SK-N-MC (cell line): ENCODE measurements at regions not wholly inside any gene's neighbourhood (a gene's known extent, or its start where the extent isn't known, plus 50 kb on each side); places are given as distances from the start of the nearest gene placed in this dataset.

Source experiments
- DNase-seq: peaks from one replicate; pipeline ENCODE4 v3.0.0-alpha.2; 2011; ENCODE audit warnings: low read depth, low spot score
- H3K27ac ChIP-seq: fragments of 200-600 bp; sonication (generic); 2 replicates; pipeline ENCODE4 v1.5.1; 2016; ENCODE audit warnings: mixed run types
- H3K36me3 ChIP-seq: fragments of 200-600 bp; sonication (generic); 2 replicates; pipeline ENCODE4 v1.6.1; 2017; ENCODE audit warnings: antibody characterized with exemption, low read length, mixed read lengths; ENCODE audit not compliant: insufficient read depth
- H3K4me3 ChIP-seq: fragments of 200-600 bp; sonication (generic); 2 replicates; pipeline ENCODE4 v1.5.1; 2016
- H3K9ac ChIP-seq: fragments of 200-600 bp; sonication (generic); 2 replicates; pipeline ENCODE4 v1.8.0; 2017; ENCODE audit warnings: mixed run types, mixed read lengths; ENCODE audit not compliant: insufficient read length
- H3K9me3 ChIP-seq: fragments of 200-600 bp; sonication (generic); 2 replicates; pipeline ENCODE4 v1.6.1; 2017; ENCODE audit warnings: low read depth, mild to moderate bottlenecking, antibody characterized with exemption, low read length, moderate library complexity, mixed read lengths
- EZH2 ChIP-seq: fragments of 200-600 bp; sonication (generic); IDR thresholded peaks from one replicate; pipeline ENCODE4 v1.6.1; 2017; ENCODE audit warnings: antibody characterized with exemption
- FOXP2 ChIP-seq: optimal IDR thresholded peaks from 2 replicates; pipeline ENCODE3; 2011; ENCODE audit warnings: mild to moderate bottlenecking, moderate library complexity; ENCODE audit not compliant: insufficient read depth; ENCODE audit errors: extremely low read length, control extremely low read depth
- POLR2AphosphoS5 ChIP-seq: IDR thresholded peaks from 2 replicates; pipeline ENCODE4 v1.6.1; 2012; ENCODE audit warnings: mild to moderate bottlenecking, low read depth, low read length, borderline replicate concordance

- no peaks in the 10 kb centered on the region for H3K36me3 ChIP-seq
- no peak for TF ChIP-seq POLR2AphosphoS5
- no peak for TF ChIP-seq EZH2
- TF ChIP-seq FOXP2 = no peak
- no peak for DNase-seq
- no peak overlapping the region for H3K4me3 ChIP-seq
- H3K27ac ChIP-seq = no peak overlapping the region
- H3K9me3 ChIP-seq = no peaks in the 10 kb centered on the region
- no peak overlapping the region for H3K9ac ChIP-seq
Observed at GRCh38 chr2:238690511-238690910, 157.4 kb upstream of the TWIST2 start.

- TF ChIP-seq EZH2 = no peak
- no peak for TF ChIP-seq POLR2AphosphoS5
- no peak for TF ChIP-seq FOXP2
- no peaks in the 10 kb centered on the region for H3K36me3 ChIP-seq
- H3K9ac ChIP-seq = no peak overlapping the region
- no peak overlapping the region for H3K27ac ChIP-seq
- H3K9me3 ChIP-seq = no peaks in the 10 kb centered on the region
- DNase-seq = no peak
- H3K4me3 ChIP-seq = no peak overlapping the region
Observed at GRCh38 chr2:238691596-238692491, 156.0 kb upstream of the TWIST2 start.

- Histone ChIP-seq H3K9ac (no peak overlapping the region), H3K36me3 (no peaks in the 10 kb centered on the region), H3K4me3 (no peak overlapping the region), H3K27ac (no peak overlapping the region), H3K9me3 (no peaks in the 10 kb centered on the region)
- DNase-seq = no peak
- TF ChIP-seq FOXP2 = no peak
- no peak for TF ChIP-seq POLR2AphosphoS5
- TF ChIP-seq EZH2 = no peak
Observed at GRCh38 chr2:238692562-238692961, 155.3 kb upstream of the TWIST2 start.

DNA sequence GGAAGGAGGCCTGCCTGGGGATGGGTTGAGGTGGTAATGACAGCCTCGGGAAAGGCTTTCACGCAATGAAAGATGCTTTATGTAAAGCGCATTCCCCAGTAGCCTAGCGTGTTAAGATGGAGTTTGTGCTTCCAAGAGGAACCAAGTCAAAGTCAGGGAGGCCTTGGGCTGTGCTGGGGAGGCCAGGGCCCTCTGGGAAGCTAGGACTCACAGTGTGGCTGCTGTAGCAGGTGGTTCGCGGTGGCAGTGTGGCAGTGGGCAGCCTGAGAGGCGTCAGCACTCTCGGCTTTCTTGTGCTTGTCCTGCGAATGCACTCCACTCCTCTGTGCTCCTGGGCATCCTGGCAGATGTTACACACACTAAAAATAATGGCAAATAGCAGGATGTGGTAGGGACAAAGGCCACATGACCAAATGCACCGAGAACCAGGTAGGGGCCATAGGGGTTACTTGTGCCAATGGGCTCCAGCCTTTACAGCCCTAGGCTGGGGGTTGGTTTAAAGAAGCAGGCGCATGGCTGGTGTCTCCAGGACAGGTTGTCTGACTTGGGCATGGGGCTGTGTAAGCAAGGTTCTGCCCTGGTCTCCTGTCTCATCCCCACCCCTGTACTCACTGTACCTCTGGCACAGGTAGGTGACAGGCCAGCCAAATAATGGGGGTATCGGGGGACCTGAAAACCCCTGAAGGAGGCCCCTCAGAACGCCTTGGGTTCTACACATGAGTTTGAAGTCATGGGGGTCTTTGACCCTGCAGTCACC lies 154.4 kb upstream of the TWIST2 start:
- Histone ChIP-seq H3K4me3 (no peak overlapping the region), H3K36me3 (no peaks in the 10 kb centered on the region), H3K9me3 (no peaks in the 10 kb centered on the region), H3K9ac (no peak overlapping the region), H3K27ac (no peak overlapping the region)
- TF ChIP-seq POLR2AphosphoS5 (no peak), FOXP2 (no peak), EZH2 (no peak)
- DNase-seq = no peak

DNA sequence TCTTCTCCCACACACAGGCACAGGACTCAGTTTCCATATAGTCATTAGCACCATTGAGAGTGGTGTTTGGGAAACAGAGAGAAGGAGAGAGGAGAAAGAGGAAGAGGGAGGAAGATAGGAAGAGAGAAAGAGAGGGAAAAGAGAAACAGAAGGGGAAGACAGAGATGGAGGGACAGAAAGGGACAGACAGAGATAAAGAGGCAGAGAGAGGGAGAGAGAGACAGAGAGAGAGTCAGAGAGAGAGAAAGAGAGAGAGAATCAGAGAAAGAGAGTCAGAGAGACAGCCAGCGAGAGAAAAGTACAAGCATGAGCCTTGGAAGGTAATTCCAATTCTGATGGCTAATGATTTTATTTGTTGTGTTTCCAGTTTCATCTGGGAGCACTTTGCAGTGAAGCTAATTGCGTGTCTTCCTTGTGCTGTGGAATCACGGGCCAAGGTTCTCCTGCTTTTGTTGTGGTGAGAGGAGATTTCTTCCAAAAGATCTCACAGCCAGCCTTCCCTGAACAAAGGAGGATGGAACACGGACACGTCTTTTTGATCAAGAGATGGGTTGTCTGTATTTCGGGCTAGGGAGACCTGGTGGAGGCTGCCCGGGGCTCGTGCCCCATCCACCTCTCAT lies 153.6 kb upstream of the TWIST2 start:
- Histone ChIP-seq H3K9me3 (no peaks in the 10 kb centered on the region), H3K9ac (no peak overlapping the region), H3K27ac (no peak overlapping the region), H3K4me3 (no peak overlapping the region), H3K36me3 (no peaks in the 10 kb centered on the region)
- no peak for TF ChIP-seq FOXP2
- no peak for TF ChIP-seq POLR2AphosphoS5
- no peak for TF ChIP-seq EZH2
- DNase-seq = no peak

DNA sequence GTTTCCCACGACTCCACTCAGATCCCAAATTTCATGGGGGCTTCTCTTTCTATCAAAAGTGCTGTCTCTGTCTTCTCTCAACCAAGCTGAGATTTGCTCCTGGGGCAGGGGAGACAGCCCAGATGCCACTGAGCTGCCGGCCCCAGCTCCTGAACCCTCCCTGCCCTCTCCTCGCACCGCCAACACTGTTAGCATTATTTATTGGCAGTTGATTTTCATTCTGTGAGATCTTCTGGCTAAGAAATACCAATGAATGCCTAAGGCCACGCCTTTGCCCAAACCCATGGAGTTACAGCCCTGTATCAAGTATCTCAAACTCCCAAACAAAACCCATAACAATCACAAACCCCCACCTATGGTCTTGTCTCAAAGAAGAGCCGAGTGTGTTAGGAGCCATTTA lies 153.0 kb upstream of the TWIST2 start:
- Histone ChIP-seq H3K4me3 (no peak overlapping the region), H3K27ac (no peak overlapping the region), H3K36me3 (no peaks in the 10 kb centered on the region), H3K9me3 (no peaks in the 10 kb centered on the region), H3K9ac (no peak overlapping the region)
- no peak for DNase-seq
- no peak for TF ChIP-seq EZH2
- TF ChIP-seq FOXP2 = no peak
- no peak for TF ChIP-seq POLR2AphosphoS5

- Histone ChIP-seq H3K9me3 (no peaks in the 10 kb centered on the region), H3K27ac (no peak overlapping the region), H3K9ac (no peak overlapping the region), H3K4me3 (no peak overlapping the region), H3K36me3 (no peaks in the 10 kb centered on the region)
- TF ChIP-seq EZH2 = no peak
- TF ChIP-seq POLR2AphosphoS5 = no peak
- TF ChIP-seq FOXP2 = no peak
- DNase-seq = no peak
Observed at GRCh38 chr2:238695538-238695937, 152.3 kb upstream of the TWIST2 start.

- DNase-seq = no peak
- H3K4me3 ChIP-seq = no peak overlapping the region
- TF ChIP-seq FOXP2 (no peak), EZH2 (no peak)
- H3K9ac ChIP-seq = no peak overlapping the region
- no peaks in the 10 kb centered on the region for H3K36me3 ChIP-seq
- no peak overlapping the region for H3K27ac ChIP-seq
- H3K9me3 ChIP-seq = no peaks in the 10 kb centered on the region
Observed at GRCh38 chr2:238696331-238696730, 151.6 kb upstream of the TWIST2 start.
